OCI-M2 (cell line): ENCODE measurements at regions not wholly inside any gene's neighbourhood (a gene's known extent, or its start where the extent isn't known, plus 50 kb on each side); places are given as distances from the start of the nearest gene placed in this dataset.
"Not testable (repeated sequence)": the region's sequence is repeated elsewhere in the genome, so short reads cannot be mapped to it uniquely, and the experiment has no call there.

Experiments used
- DNase-seq: peaks from one replicate; lab custom pipeline; 2025; ENCODE audit not compliant: unreplicated experiment; lab: John Stamatoyannopoulos, UW

GRCh38 chr14:28297559-28297958 is 469.0 kb upstream of the FOXG1 start:
- DNase-seq: no peak

GRCh38 chr14:28298156-28298555 is 468.4 kb upstream of the FOXG1 start:
- no peak for DNase-seq

- DNase-seq: no peak
Measured at GRCh38 chr14:28299227-28299626, 467.4 kb upstream of the FOXG1 start.

- no peak for DNase-seq
Measured at GRCh38 chr14:28300356-28300755, 466.2 kb upstream of the FOXG1 start.

- no peak for DNase-seq
Measured at GRCh38 chr14:28301179-28301578, 465.4 kb upstream of the FOXG1 start.

GRCh38 chr14:28303248-28303647 is 463.3 kb upstream of the FOXG1 start:
- no peak for DNase-seq

- no peak for DNase-seq
Measured at GRCh38 chr14:28305938-28306337, 460.6 kb upstream of the FOXG1 start.

GRCh38 chr14:28307506-28307905 is 459.1 kb upstream of the FOXG1 start:
- no peak for DNase-seq

GRCh38 chr14:28308734-28309133 is 457.9 kb upstream of the FOXG1 start:
- no peak for DNase-seq

GRCh38 chr14:28317890-28318675 is 448.5 kb upstream of the FOXG1 start:
- DNase-seq: not testable (repeated sequence)

GRCh38 chr14:28321475-28322244 is 444.9 kb upstream of the FOXG1 start:
- DNase-seq: no peak

GRCh38 chr14:28323366-28323765 is 443.2 kb upstream of the FOXG1 start:
- DNase-seq: no peak

- no peak for DNase-seq
Measured at GRCh38 chr14:28323951-28324741, 442.4 kb upstream of the FOXG1 start.

- no peak for DNase-seq
Measured at GRCh38 chr14:28340816-28341215, 425.8 kb upstream of the FOXG1 start.

- DNase-seq: no peak
Measured at GRCh38 chr14:28344381-28344780, 422.2 kb upstream of the FOXG1 start.

- no peak for DNase-seq
Measured at GRCh38 chr14:28348797-28349196, 417.8 kb upstream of the FOXG1 start.

- no peak for DNase-seq
Measured at GRCh38 chr14:28356819-28357218, 409.8 kb upstream of the FOXG1 start.

GRCh38 chr14:28361486-28361885 is 405.1 kb upstream of the FOXG1 start:
- DNase-seq: no peak

- no peak for DNase-seq
Measured at GRCh38 chr14:28365510-28365909, 401.1 kb upstream of the FOXG1 start.

- DNase-seq: no peak
Measured at GRCh38 chr14:28373721-28374120, 392.9 kb upstream of the FOXG1 start.

- DNase-seq: peak; percentile 5
Measured at GRCh38 chr14:28375295-28375694, 391.3 kb upstream of the FOXG1 start.

- DNase-seq: no peak
Measured at GRCh38 chr14:28381656-28382055, 384.9 kb upstream of the FOXG1 start.
